ENCODE measurements at regions not wholly inside any gene's neighbourhood (a gene's known extent, or its start where the extent isn't known, plus 50 kb on each side); places are given as distances from the start of the nearest gene placed in this dataset.

GRCh38 chr2:180644709-180645108 is 335.7 kb upstream of the UBE2E3 start:
- no peaks in the 10 kb centered on the region for H3K9me3 Mint-ChIP-seq
- Histone ChIP-seq H3K14ac (ENCODE audit: insufficient read depth, low read length) (no peak overlapping the region), H3K79me2 (ENCODE audit: insufficient read depth, low read length) (no peaks in the 10 kb centered on the region), H3K56ac (ENCODE audit: insufficient read length, low read depth, low read length) (no peak overlapping the region), H3T11ph (ENCODE audit: low read length) (no peak overlapping the region), H3K27me3 (ENCODE audit: insufficient read depth, low read length) (no peaks in the 10 kb centered on the region), H3K23me2 (ENCODE audit: insufficient read length, low read depth, low read length, poor library complexity, severe bottlenecking) (no peaks in the 10 kb centered on the region), H3K4me2 (ENCODE audit: insufficient read depth, insufficient read length, low read length) (no peak overlapping the region), H4K8ac (replicated peaks; ENCODE audit: insufficient read length, low read depth, low read length) (no peak overlapping the region), H3K4ac (ENCODE audit: low read depth, low read length) (no peak overlapping the region), H2BK20ac (ENCODE audit: low read depth, low read length, poor library complexity, severe bottlenecking) (no peak overlapping the region), H3K9ac (ENCODE audit: extremely low read depth, insufficient read length, low read length) (no peak overlapping the region), H3K79me1 (ENCODE audit: insufficient read depth, low read depth, low read length, poor library complexity, severe bottlenecking) (no peaks in the 10 kb centered on the region), H2BK15ac (ENCODE audit: low read depth, low read length) (no peak overlapping the region), H3K9me3 (ENCODE audit: control insufficient read depth, low read depth, low read length) (no peaks in the 10 kb centered on the region), H4K20me1 (ENCODE audit: control insufficient read depth, insufficient read depth, insufficient read length) (no peaks in the 10 kb centered on the region), H3K23ac (ENCODE audit: insufficient read length, low read depth, low read length) (no peak overlapping the region), H3K4me1 (ENCODE audit: insufficient read depth, low read length) (no peaks in the 10 kb centered on the region; the same call in 1 of the 2 replicates), H2BK12ac (ENCODE audit: insufficient read length, low read depth, low read length) (no peak overlapping the region), H2AK5ac (ENCODE audit: insufficient read length, low read length) (no peak overlapping the region), H2BK120ac (ENCODE audit: low read depth, low read length, poor library complexity, severe bottlenecking) (no peak overlapping the region), H2AFZ (ENCODE audit: low read length) (no peak overlapping the region), H3K18ac (ENCODE audit: insufficient read length, low read depth, low read length) (no peak overlapping the region), H2BK5ac (ENCODE audit: insufficient read length, low read length) (no peak overlapping the region), H4K91ac (ENCODE audit: insufficient read length, low read depth, low read length) (no peak overlapping the region), H4K5ac (ENCODE audit: insufficient read length, low read depth, low read length) (no peak overlapping the region), H3K27ac (ENCODE audit: insufficient read length, low read depth, low read length) (no peak overlapping the region)
- no peak overlapping the region for H3K27ac Mint-ChIP-seq
- H3K4me1 Mint-ChIP-seq = peaks cover 2% of the 10 kb centered on the region in 2 experiments
- DNase-seq = no peak
- WGBS (ENCODE audit: extremely low coverage, insufficient read length, low lambda C conversion rate) = no CpG with 5 or more reads among the region's 2 CpGs
- no peaks in the 10 kb centered on the region for H3K27me3 Mint-ChIP-seq (ENCODE audit: low read depth)
- no peak for TF ChIP-seq CTCF (conservative IDR thresholded peaks at IDR 0.05)
- no peak overlapping the region for H3K4me3 Mint-ChIP-seq
- H3K36me3 Mint-ChIP-seq (ENCODE audit: insufficient read depth in 1 of 3, low read depth in 3 of 3) = no peaks in the 10 kb centered on the region

Data from H9 (cell line).